Activated CD4-positive, alpha-beta T cell treated with anti-CD3 and anti-CD28 coated beads, Interleukin-2, amount 10 ng/mL, durations not matched to agents 7 days and 5 days (primary cell): ENCODE measurements at regions not wholly inside any gene's neighbourhood (a gene's known extent, or its start where the extent isn't known, plus 50 kb on each side); places are given as distances from the start of the nearest gene placed in this dataset.
"Not testable (repeated sequence)": the region's sequence is repeated elsewhere in the genome, so short reads cannot be mapped to it uniquely, and the experiment has no call there.

ENCODE experiments used
- CTCF ChIA-PET: fragments of 350-600 bp; sonication (Branson Sonifier 250); formaldehyde crosslinking; loops from one replicate; lab custom pipeline; 2021; ENCODE audit warnings: antibody characterized with exemption; lab: Charles Lee
- POLR2A ChIA-PET: fragments of 350-600 bp; sonication (Branson Sonifier 250); formaldehyde crosslinking; loops from one replicate; lab custom pipeline; 2021; ENCODE audit warnings: antibody characterized with exemption; lab: Charles Lee
- DNase-seq: peaks from one replicate; pipeline ENCODE4 v3.0.0-alpha.2; 2020
- H3K27ac Mint-ChIP-seq: one replicate; pipeline ENCODE4 v1.8.0; 2021; ENCODE audit warnings: mild to moderate bottlenecking, moderate library complexity, mixed read lengths
- H3K27me3 Mint-ChIP-seq: one replicate; pipeline ENCODE4 v1.8.0; 2021; ENCODE audit warnings: mixed read lengths
- H3K36me3 Mint-ChIP-seq: one replicate; pipeline ENCODE4 v1.8.0; 2021; ENCODE audit warnings: low read depth, mixed read lengths
- H3K4me1 Mint-ChIP-seq: one replicate; pipeline ENCODE4 v1.8.0; 2021; ENCODE audit warnings: mixed read lengths
- H3K4me3 Mint-ChIP-seq: one replicate; pipeline ENCODE4 v1.8.0; 2021; ENCODE audit warnings: mild to moderate bottlenecking, moderate library complexity, mixed read lengths
- H3K9me3 Mint-ChIP-seq: one replicate; pipeline ENCODE4 v1.8.0; 2021; ENCODE audit warnings: mixed read lengths

DNA sequence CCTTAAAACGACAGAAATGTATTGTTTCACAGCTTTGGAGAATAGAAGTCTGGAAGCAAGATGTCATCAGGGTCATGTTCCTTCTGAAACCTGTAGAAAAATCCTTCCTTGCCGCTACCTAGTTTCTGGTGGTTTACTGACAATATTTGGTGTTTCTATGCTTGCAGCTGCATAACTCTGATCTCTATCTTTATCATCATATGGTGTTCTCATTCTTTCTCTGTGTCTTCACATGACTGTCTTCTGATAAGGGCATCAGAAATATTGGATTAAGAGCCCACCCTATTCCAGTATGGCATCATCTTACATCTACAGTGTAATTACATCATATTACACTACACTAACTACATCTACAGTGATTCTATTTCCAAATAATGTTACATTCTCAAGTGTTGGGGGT lies 148.0 kb downstream of the MANEA start:
- no peaks in the 10 kb centered on the region for H3K27me3 Mint-ChIP-seq
- H3K27ac Mint-ChIP-seq = no peak overlapping the region
- POLR2A ChIA-PET = no interaction called here
- H3K4me1 Mint-ChIP-seq = no peaks in the 10 kb centered on the region
- no peaks in the 10 kb centered on the region for H3K36me3 Mint-ChIP-seq
- CTCF ChIA-PET = no interaction called here
- H3K9me3 Mint-ChIP-seq = no peaks in the 10 kb centered on the region
- H3K4me3 Mint-ChIP-seq = no peak overlapping the region
- no peak for DNase-seq

DNA sequence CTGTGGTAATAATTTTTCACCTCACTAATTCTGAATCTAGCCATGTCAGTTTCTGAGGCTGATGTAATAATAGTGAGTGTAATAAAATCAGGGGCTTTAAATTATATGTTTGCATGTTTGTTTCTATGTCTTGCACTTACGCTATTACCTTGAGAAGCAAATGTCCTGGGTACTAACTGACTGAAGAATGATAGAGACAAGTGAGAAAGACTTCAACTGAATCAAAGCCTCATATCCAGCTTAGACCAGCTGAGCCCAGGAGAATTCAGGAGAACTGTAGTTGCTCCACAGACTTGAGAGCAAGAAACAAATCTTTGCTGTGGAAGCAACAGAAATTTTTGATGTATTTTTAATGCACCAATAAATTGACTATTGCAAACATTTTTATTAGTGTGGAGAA lies 162.8 kb downstream of the MANEA start:
- ChIA-PET CTCF (no interaction called here), POLR2A (no interaction called here)
- Mint-ChIP-seq H3K9me3 (no peaks in the 10 kb centered on the region), H3K4me3 (no peak overlapping the region), H3K27ac (no peak overlapping the region), H3K4me1 (no peaks in the 10 kb centered on the region), H3K27me3 (peaks cover 1% of the 10 kb centered on the region), H3K36me3 (no peaks in the 10 kb centered on the region)
- no peak for DNase-seq

DNA sequence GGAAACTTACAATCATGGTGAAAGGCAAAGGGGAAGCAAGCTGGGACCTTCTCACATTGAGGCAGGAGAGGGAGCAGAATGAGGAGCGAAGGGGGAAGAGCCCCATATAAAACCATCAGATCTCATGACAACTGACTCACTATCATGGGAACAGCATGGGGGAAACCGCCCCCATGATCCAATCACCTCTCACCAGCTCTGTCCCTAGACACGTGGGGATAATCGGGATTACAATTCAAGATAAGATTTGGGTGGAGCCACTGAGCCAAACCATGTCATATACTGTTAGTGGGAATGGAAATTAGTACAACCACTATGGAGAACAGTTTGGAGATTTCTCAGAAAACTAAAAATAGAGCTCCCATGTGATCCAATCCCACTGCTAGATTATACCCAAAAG lies 163.7 kb downstream of the MANEA start:
- H3K27me3 Mint-ChIP-seq = peaks cover 1% of the 10 kb centered on the region
- ChIA-PET CTCF (no interaction called here), POLR2A (no interaction called here)

DNA sequence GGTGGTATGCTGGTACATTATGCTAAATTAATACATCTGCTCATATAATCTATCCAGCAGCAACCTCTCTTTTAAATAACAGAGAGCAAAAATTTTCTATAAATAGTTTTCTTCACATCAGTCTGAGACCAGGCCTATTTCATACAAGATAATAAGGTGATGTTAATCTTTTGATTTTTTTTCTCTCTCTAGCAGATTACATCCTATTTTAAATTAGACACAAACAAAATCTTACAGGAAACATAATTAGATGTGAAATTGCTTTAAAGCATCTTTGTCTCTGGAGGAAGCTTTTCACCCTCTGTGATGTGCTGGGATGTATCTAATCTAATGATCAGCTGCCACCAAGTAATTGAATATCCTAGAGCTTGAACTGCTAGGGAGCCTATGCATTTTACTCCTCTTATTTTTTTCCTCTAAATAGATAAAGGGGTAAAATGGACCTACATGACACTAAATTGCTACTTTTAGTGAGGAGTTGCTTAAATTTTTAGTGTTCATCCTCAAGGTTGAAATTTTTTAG lies 165.5 kb downstream of the MANEA start:
- Mint-ChIP-seq H3K4me1 (no peaks in the 10 kb centered on the region), H3K27ac (no peak overlapping the region), H3K27me3 (no peaks in the 10 kb centered on the region), H3K9me3 (no peaks in the 10 kb centered on the region), H3K4me3 (no peak overlapping the region), H3K36me3 (no peaks in the 10 kb centered on the region)
- DNase-seq = no peak
- ChIA-PET POLR2A (no interaction called here), CTCF (no interaction called here)

More for the DNA sequence above, 163.7 kb downstream of the MANEA start:
- H3K9me3 Mint-ChIP-seq = no peaks in the 10 kb centered on the region
- no peak overlapping the region for H3K27ac Mint-ChIP-seq
- no peak overlapping the region for H3K4me3 Mint-ChIP-seq
- no peaks in the 10 kb centered on the region for H3K4me1 Mint-ChIP-seq
- no peak for DNase-seq
- H3K36me3 Mint-ChIP-seq = no peaks in the 10 kb centered on the region

DNA sequence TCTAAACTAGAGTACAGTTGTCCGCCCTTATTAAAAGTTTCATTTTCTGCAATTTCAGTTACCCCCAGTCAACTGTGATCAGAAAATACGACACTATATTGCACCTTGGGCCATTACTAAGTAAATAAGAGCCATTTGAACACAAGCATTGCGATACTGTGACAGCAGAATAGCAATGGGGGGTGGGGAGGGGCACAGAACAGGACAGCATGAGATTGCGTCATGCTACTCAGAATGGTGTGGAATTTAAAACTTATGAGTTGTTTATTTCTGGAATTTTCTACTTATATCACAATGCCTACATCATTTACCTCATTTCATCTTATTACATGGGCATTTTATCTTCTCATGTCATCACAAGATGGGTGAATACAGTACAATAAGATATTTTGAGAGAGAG lies 166.3 kb downstream of the MANEA start:
- Mint-ChIP-seq H3K4me3 (no peak overlapping the region), H3K9me3 (no peaks in the 10 kb centered on the region), H3K27ac (no peak overlapping the region), H3K4me1 (no peaks in the 10 kb centered on the region), H3K27me3 (no peaks in the 10 kb centered on the region), H3K36me3 (no peaks in the 10 kb centered on the region)
- DNase-seq = no peak
- POLR2A ChIA-PET = no interaction called here
- CTCF ChIA-PET = no interaction called here

DNA sequence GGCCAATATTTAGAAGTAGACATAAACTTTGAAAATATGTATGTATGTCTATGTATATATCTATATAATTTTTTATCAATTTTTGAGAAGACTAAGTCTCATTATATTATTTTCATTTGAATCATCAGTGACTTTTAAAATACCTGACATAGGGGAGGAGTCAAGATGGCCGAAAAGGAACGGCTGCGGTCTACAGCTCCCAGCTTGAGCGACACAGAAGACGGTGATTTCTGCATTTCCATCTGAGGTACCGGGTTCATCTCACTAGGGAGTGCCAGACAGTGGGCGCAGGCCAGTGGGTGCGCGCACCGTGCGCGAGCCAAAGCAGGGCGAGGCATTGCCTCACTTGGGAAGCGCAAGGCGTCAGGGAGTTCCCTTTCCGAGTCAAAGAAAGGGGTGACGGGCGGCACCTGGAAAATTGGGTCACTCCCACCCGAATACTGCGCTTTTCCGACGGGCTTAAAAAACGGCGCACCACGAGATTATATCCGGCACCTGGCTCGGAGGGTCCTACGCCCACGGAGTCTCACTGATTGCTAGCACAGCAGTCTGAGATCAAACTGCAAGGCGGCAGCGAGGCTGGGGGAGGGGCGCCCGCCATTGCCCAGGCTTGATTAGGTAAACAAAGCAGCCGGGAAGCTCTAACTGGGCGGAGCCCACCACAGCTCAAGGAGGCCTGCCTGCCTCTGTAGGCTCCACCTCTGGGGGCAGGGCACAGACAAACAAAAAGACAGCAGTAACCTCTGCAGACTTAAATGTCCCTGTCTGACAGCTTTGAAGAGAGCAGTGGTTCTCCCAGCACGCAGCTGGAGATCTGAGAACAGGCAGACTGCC lies 181.1 kb downstream of the MANEA start:
- H3K36me3 Mint-ChIP-seq, H3K27me3 Mint-ChIP-seq, H3K4me3 Mint-ChIP-seq, CTCF ChIA-PET, DNase-seq, POLR2A ChIA-PET, H3K27ac Mint-ChIP-seq, H3K9me3 Mint-ChIP-seq, H3K4me1 Mint-ChIP-seq: not testable (repeated sequence)

DNA sequence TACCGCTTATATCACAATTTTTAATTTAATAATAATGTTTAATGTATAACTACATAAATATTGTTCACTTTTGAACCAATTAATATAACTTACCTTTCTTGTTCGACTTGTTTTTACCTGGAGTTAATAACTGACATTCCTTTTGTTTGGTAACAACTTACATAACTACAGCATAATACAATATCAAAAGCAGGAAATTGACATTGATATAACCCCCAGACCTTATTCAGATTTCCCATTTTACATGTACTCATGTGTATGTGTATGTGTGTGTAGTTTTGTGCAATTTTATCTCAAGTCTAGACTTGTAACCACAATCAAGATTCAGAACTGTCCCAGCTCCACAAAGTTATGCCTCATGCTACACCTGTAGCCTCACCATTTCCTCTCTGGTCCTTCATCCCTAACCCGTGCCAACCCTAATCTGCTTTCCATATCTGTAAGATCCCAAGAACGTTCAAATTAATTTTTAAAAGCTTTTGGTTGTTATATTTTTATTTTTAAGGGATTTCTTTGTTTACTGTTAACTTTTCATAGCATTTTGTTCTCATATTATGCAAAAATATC lies 190.6 kb downstream of the MANEA start:
- H3K4me1 Mint-ChIP-seq = no peaks in the 10 kb centered on the region
- no peaks in the 10 kb centered on the region for H3K27me3 Mint-ChIP-seq
- POLR2A ChIA-PET = no interaction called here
- H3K27ac Mint-ChIP-seq = no peak overlapping the region
- H3K4me3 Mint-ChIP-seq = no peak overlapping the region
- H3K36me3 Mint-ChIP-seq = no peaks in the 10 kb centered on the region
- no peak for DNase-seq
- no peaks in the 10 kb centered on the region for H3K9me3 Mint-ChIP-seq
- CTCF ChIA-PET = no interaction called here

DNA sequence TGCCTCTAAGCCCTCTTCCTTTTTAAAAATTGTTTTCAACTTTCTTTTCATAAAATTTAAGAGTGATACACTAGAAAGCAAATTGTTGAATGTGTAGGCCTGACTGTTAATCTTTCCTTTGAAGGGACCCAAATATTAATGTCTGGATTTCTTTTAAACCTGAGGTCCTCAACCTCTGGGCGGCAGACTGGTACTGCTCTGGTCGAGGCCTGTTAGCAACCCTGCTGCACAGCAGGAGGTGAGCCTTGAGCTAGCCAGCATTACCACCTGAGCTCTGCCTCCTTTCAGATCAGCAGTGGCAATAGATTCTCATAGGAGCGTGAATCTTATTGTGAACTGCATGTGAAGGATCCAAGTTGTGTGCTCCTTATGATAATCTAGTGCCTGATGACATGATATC lies 191.2 kb downstream of the MANEA start:
- Mint-ChIP-seq H3K4me1 (no peaks in the 10 kb centered on the region), H3K27me3 (no peaks in the 10 kb centered on the region), H3K36me3 (no peaks in the 10 kb centered on the region), H3K27ac (no peak overlapping the region), H3K9me3 (no peaks in the 10 kb centered on the region), H3K4me3 (no peak overlapping the region)
- DNase-seq = no peak
- ChIA-PET CTCF (no interaction called here), POLR2A (no interaction called here)

DNA sequence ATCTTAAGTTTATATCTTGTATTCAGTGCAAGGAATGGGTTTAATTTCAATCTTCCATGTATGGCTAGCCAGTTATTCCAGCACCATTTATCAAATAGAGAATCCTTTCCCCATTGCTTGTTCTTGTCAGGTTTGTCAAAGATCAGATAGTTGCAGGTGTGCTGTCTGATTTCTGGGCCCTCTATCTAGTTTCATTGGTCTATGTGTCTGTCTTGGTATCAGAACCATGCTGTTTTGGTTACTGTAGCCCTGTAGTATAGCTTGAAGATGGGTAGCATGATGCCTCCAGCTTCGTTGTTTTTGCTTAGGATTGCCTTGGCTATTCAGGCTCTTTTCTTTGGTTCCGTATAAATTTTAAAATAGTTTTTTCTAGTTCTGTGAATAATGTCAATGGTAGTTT lies 200.0 kb downstream of the MANEA start:
- no peaks in the 10 kb centered on the region for H3K36me3 Mint-ChIP-seq
- CTCF ChIA-PET = no interaction called here

DNA sequence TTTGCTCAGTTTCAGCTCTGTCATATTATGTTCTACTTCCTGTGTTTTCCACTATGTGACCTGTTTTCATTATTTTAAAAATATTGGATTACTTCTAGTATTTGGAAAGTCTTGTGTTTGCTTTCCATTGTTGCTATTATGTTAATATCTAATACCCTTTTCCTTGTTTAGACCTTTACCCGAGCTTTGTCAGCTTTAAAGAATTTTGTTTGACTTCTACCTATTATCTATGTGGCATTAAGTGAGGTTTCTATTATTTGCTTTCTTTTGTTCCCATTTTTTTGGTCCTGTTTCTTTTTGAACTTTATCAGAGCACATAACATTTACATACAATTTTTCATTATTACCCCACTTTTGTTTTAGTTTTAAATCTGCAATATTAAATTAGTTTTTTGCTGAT lies 202.7 kb downstream of the MANEA start:
- CTCF ChIA-PET = no interaction called here
- POLR2A ChIA-PET = no interaction called here
- H3K36me3 Mint-ChIP-seq = no peaks in the 10 kb centered on the region
- H3K27me3 Mint-ChIP-seq = no peaks in the 10 kb centered on the region
- no peaks in the 10 kb centered on the region for H3K4me1 Mint-ChIP-seq
- H3K27ac Mint-ChIP-seq = no peak overlapping the region
- DNase-seq = no peak
- H3K9me3 Mint-ChIP-seq = no peaks in the 10 kb centered on the region
- no peak overlapping the region for H3K4me3 Mint-ChIP-seq

More for the DNA sequence above, 200.0 kb downstream of the MANEA start:
- no peak overlapping the region for H3K4me3 Mint-ChIP-seq
- H3K9me3 Mint-ChIP-seq = no peaks in the 10 kb centered on the region
- POLR2A ChIA-PET = no interaction called here
- H3K27ac Mint-ChIP-seq = no peak overlapping the region
- no peaks in the 10 kb centered on the region for H3K27me3 Mint-ChIP-seq
- H3K4me1 Mint-ChIP-seq = no peaks in the 10 kb centered on the region
- no peak for DNase-seq

DNA sequence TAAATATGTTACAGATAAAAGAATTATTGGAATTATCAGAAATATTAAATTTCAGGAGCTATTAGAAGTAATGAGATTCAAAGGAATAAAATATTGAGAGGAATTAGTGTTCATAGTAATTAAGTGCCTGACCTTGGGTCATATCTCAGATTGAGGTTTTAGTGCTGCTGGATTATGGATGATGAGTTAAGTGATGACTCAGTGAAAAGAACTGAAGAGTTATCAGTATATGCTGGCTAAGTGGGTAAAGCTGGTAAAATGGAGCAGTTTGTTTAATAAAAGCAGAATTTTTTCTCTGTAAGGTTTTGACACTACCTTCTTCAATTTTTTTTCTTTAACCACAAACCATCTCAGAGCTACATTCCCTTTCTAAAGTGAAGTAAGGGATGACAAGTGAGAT lies 206.7 kb downstream of the MANEA start:
- no peak overlapping the region for H3K4me3 Mint-ChIP-seq
- DNase-seq = no peak
- no peaks in the 10 kb centered on the region for H3K36me3 Mint-ChIP-seq
- no peaks in the 10 kb centered on the region for H3K9me3 Mint-ChIP-seq
- no peak overlapping the region for H3K27ac Mint-ChIP-seq
- POLR2A ChIA-PET = no interaction called here
- CTCF ChIA-PET = interaction anchor here (0.6 kb wide), 1 partner anchor 45 kb away, joined by 3 read pairs; no protein-coding TSS in a partner anchor
- H3K27me3 Mint-ChIP-seq = no peaks in the 10 kb centered on the region
- no peaks in the 10 kb centered on the region for H3K4me1 Mint-ChIP-seq

DNA sequence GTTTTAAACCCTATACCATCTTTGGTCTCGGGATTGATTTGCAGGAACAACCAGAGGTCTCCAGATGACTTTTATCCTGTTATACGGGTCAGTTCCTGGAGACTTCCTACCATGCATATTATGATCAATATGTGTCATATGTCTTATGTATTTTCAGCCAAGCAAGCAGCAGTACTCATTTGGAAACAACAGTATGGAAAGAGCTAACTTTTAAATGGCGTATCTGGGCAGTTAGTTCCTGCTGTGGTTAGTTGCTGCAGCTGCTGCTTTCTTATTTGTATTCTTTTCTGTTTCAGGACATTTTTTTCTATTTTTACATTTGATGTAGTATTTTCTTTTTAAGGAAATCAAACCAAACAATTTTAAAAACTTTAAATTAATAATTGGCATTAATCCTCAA lies 207.5 kb downstream of the MANEA start:
- ChIA-PET CTCF (no interaction called here), POLR2A (no interaction called here)
- Mint-ChIP-seq H3K27ac (no peak overlapping the region), H3K27me3 (no peaks in the 10 kb centered on the region), H3K4me3 (no peak overlapping the region), H3K9me3 (no peaks in the 10 kb centered on the region), H3K4me1 (no peaks in the 10 kb centered on the region), H3K36me3 (no peaks in the 10 kb centered on the region)
- DNase-seq = no peak

DNA sequence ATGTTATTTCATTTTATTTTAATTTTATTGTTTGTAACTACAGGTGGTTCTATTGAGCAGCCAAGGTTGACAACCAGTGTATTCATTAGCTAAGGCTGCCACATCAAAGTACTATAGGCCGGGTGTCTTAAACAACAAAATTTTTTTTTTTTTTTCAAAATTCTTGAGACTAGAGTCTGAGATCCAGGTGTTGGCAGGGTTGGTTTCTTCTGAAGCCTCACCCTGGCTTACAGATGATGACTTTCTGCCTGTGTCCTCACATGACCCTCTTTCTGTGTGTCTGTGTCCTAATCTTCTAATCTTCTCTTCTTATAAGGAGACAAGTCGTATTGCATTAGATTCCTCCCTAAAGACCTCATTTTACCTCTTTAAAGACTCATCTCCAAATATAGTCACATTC lies 208.4 kb downstream of the MANEA start:
- Mint-ChIP-seq H3K9me3 (no peaks in the 10 kb centered on the region), H3K27me3 (no peaks in the 10 kb centered on the region), H3K4me1 (no peaks in the 10 kb centered on the region), H3K4me3 (no peak overlapping the region), H3K27ac (no peak overlapping the region), H3K36me3 (no peaks in the 10 kb centered on the region)
- DNase-seq = no peak
- ChIA-PET CTCF (no interaction called here), POLR2A (no interaction called here)
